ENCODE measurements at regions not wholly inside any gene's neighbourhood (a gene's known extent, or its start where the extent isn't known, plus 50 kb on each side); places are given as distances from the start of the nearest gene placed in this dataset.
"Not testable (repeated sequence)": the region's sequence is repeated elsewhere in the genome, so short reads cannot be mapped to it uniquely, and the experiment has no call there.

DNA sequence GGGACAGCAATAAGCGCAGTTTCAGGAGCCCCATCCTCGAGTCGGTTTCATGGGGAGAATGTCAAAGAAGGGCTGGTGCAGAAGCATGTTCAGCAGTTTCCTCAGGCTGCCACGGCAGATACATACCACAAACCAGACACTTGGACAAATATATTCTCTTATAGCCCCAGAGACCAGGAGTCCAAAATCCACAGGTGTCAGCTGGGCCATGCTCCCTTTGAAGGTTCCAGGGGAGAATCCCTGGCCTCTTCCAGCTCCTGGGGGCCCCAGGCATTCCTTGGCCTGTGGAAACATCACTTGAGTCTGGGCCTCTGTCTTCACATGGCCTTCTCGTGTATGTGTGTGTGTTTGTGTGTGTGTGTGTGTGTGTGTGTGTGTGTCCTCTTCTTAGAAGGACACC lies 164.1 kb downstream of the UQCRFS1 start:
- Mint-ChIP-seq H3K4me1 (peaks cover 0 to 1% (median 0%) of the 10 kb centered on the region in 4 donors), H3K36me3 (no peaks in the 10 kb centered on the region), H3K27ac (no peak overlapping the region), H3K9me3 (peaks cover 0 to 2% (median 0%) of the 10 kb centered on the region in 7 donors), H3K4me3 (no peak overlapping the region), H3K27me3 (no peaks in the 10 kb centered on the region)
- ATAC-seq (ENCODE audit: low read depth in 2 of 2), result no peak
- no peak for DNase-seq
- no peaks in the 10 kb centered on the region for H3K4me1 ChIP-seq (ENCODE audit: control insufficient read depth, insufficient read depth, low read length, poor library complexity, severe bottlenecking)
- no peaks in the 10 kb centered on the region for H3K36me3 ChIP-seq (ENCODE audit: control insufficient read depth, insufficient read depth, low read length)
- no peaks in the 10 kb centered on the region for H3K27me3 ChIP-seq (ENCODE audit: control insufficient read depth, insufficient read depth, low read length)
- no peak overlapping the region for H3K27ac ChIP-seq (ENCODE audit: insufficient read depth, low read length, poor library complexity, severe bottlenecking)
- no peak overlapping the region for H3K4me3 ChIP-seq (ENCODE audit: low read depth, low read length)
- peaks cover 0 to 2% of the 10 kb centered on the region in 2 experiments for H3K9me3 ChIP-seq (ENCODE audit: control insufficient read depth in 2 of 2, low read length in 2 of 2)

GRCh38 chr19:29045679-29046254 lies 167.2 kb downstream of the UQCRFS1 start:
- no peak for ATAC-seq (ENCODE audit: low read depth in 2 of 2)
- H3K4me3 Mint-ChIP-seq, result no peak overlapping the region
- H3K36me3 ChIP-seq (ENCODE audit: control insufficient read depth, insufficient read depth, low read length), result no peaks in the 10 kb centered on the region

GRCh38 chr19:29044037-29044436 lies 168.9 kb downstream of the UQCRFS1 start:
- Mint-ChIP-seq H3K4me1 (peaks cover 0 to 1% (median 0%) of the 10 kb centered on the region in 4 donors), H3K27me3 (no peaks in the 10 kb centered on the region), H3K36me3 (no peaks in the 10 kb centered on the region), H3K9me3 (peaks cover 0 to 6% (median 0%) of the 10 kb centered on the region in 7 donors), H3K27ac (no peak overlapping the region), H3K4me3 (no peak overlapping the region)
- H3K27me3 ChIP-seq (ENCODE audit: control insufficient read depth, insufficient read depth, low read length), result no peaks in the 10 kb centered on the region
- DNase-seq (no peak), ATAC-seq (ENCODE audit: low read depth in 2 of 2) (no peak)
- H3K9me3 ChIP-seq (ENCODE audit: control insufficient read depth in 2 of 2, low read length in 2 of 2), result no peaks in the 10 kb centered on the region
- H3K4me3 ChIP-seq (ENCODE audit: low read depth, low read length), result no peak overlapping the region
- no peaks in the 10 kb centered on the region for H3K4me1 ChIP-seq (ENCODE audit: control insufficient read depth, insufficient read depth, low read length, poor library complexity, severe bottlenecking)
- H3K27ac ChIP-seq (ENCODE audit: insufficient read depth, low read length, poor library complexity, severe bottlenecking), result no peak overlapping the region
- no peaks in the 10 kb centered on the region for H3K36me3 ChIP-seq (ENCODE audit: control insufficient read depth, insufficient read depth, low read length)

More at GRCh38 chr19:29045679-29046254, 167.2 kb downstream of the UQCRFS1 start:
- Mint-ChIP-seq H3K9me3 (peaks cover 0 to 6% (median 0%) of the 10 kb centered on the region in 7 donors), H3K4me1 (peaks cover 0 to 1% (median 0%) of the 10 kb centered on the region in 4 donors), H3K36me3 (no peaks in the 10 kb centered on the region), H3K27ac (no peak overlapping the region), H3K27me3 (no peaks in the 10 kb centered on the region)
- Histone ChIP-seq H3K9me3 (ENCODE audit: control insufficient read depth in 2 of 2, low read length in 2 of 2) (no peaks in the 10 kb centered on the region), H3K4me1 (ENCODE audit: control insufficient read depth, insufficient read depth, low read length, poor library complexity, severe bottlenecking) (no peaks in the 10 kb centered on the region), H3K4me3 (ENCODE audit: low read depth, low read length) (no peak overlapping the region), H3K27me3 (ENCODE audit: control insufficient read depth, insufficient read depth, low read length) (no peaks in the 10 kb centered on the region), H3K27ac (ENCODE audit: insufficient read depth, low read length, poor library complexity, severe bottlenecking) (no peak overlapping the region)
- DNase-seq, result no peak

GRCh38 chr19:29042450-29042849 lies 170.5 kb downstream of the UQCRFS1 start:
- no peaks in the 10 kb centered on the region for H3K36me3 Mint-ChIP-seq

GRCh38 chr19:29040951-29041350 lies 172.0 kb downstream of the UQCRFS1 start:
- no peak overlapping the region for H3K4me3 ChIP-seq (ENCODE audit: low read depth, low read length)
- ATAC-seq (ENCODE audit: low read depth in 2 of 2), result no peak
- H3K36me3 Mint-ChIP-seq, result no peaks in the 10 kb centered on the region
- no peak overlapping the region for H3K4me3 Mint-ChIP-seq
- peaks cover 0 to 6% (median 0%) of the 10 kb centered on the region in 7 donors for H3K9me3 Mint-ChIP-seq
- no peaks in the 10 kb centered on the region for H3K36me3 ChIP-seq (ENCODE audit: control insufficient read depth, insufficient read depth, low read length)
- no peaks in the 10 kb centered on the region for H3K27me3 Mint-ChIP-seq
- peaks cover 0 to 1% (median 0%) of the 10 kb centered on the region in 4 donors for H3K4me1 Mint-ChIP-seq
- H3K27me3 ChIP-seq (ENCODE audit: control insufficient read depth, insufficient read depth, low read length), result no peaks in the 10 kb centered on the region
- H3K9me3 ChIP-seq (ENCODE audit: control insufficient read depth in 2 of 2, low read length in 2 of 2), result no peaks in the 10 kb centered on the region
- H3K4me1 ChIP-seq (ENCODE audit: control insufficient read depth, insufficient read depth, low read length, poor library complexity, severe bottlenecking), result no peaks in the 10 kb centered on the region
- DNase-seq, result no peak
- H3K27ac ChIP-seq (ENCODE audit: insufficient read depth, low read length, poor library complexity, severe bottlenecking), result no peak overlapping the region
- no peak overlapping the region for H3K27ac Mint-ChIP-seq

More at GRCh38 chr19:29042450-29042849, 170.5 kb downstream of the UQCRFS1 start:
- H3K27me3 Mint-ChIP-seq, result no peaks in the 10 kb centered on the region
- no peak for DNase-seq
- Histone ChIP-seq H3K27me3 (ENCODE audit: control insufficient read depth, insufficient read depth, low read length) (no peaks in the 10 kb centered on the region), H3K36me3 (ENCODE audit: control insufficient read depth, insufficient read depth, low read length) (no peaks in the 10 kb centered on the region), H3K4me1 (ENCODE audit: control insufficient read depth, insufficient read depth, low read length, poor library complexity, severe bottlenecking) (no peaks in the 10 kb centered on the region), H3K4me3 (ENCODE audit: low read depth, low read length) (no peak overlapping the region), H3K27ac (ENCODE audit: insufficient read depth, low read length, poor library complexity, severe bottlenecking) (no peak overlapping the region), H3K9me3 (ENCODE audit: control insufficient read depth in 2 of 2, low read length in 2 of 2) (no peaks in the 10 kb centered on the region)
- peaks cover 0 to 1% (median 0%) of the 10 kb centered on the region in 4 donors for H3K4me1 Mint-ChIP-seq
- no peak overlapping the region for H3K4me3 Mint-ChIP-seq
- peaks cover 0 to 6% (median 0%) of the 10 kb centered on the region in 7 donors for H3K9me3 Mint-ChIP-seq
- ATAC-seq (ENCODE audit: low read depth in 2 of 2), result no peak
- no peak overlapping the region for H3K27ac Mint-ChIP-seq

- Histone ChIP-seq H3K27me3 (ENCODE audit: control insufficient read depth, insufficient read depth, low read length) (no peaks in the 10 kb centered on the region), H3K9me3 (ENCODE audit: control insufficient read depth in 2 of 2, low read length in 2 of 2) (no peaks in the 10 kb centered on the region), H3K4me3 (ENCODE audit: low read depth, low read length) (no peak overlapping the region), H3K4me1 (ENCODE audit: control insufficient read depth, insufficient read depth, low read length, poor library complexity, severe bottlenecking) (no peaks in the 10 kb centered on the region), H3K27ac (ENCODE audit: insufficient read depth, low read length, poor library complexity, severe bottlenecking) (no peak overlapping the region), H3K36me3 (ENCODE audit: control insufficient read depth, insufficient read depth, low read length) (no peaks in the 10 kb centered on the region)
- Mint-ChIP-seq H3K36me3 (no peaks in the 10 kb centered on the region), H3K27ac (no peak overlapping the region), H3K9me3 (peaks cover 0 to 6% (median 0%) of the 10 kb centered on the region in 7 donors), H3K4me3 (no peak overlapping the region), H3K4me1 (peaks cover 0 to 1% (median 0%) of the 10 kb centered on the region in 4 donors), H3K27me3 (no peaks in the 10 kb centered on the region)
- no peak for ATAC-seq (ENCODE audit: low read depth in 2 of 2)
- no peak for DNase-seq
Observed at GRCh38 chr19:29040292-29040691, 172.7 kb downstream of the UQCRFS1 start.

GRCh38 chr19:29039036-29039435 lies 173.9 kb downstream of the UQCRFS1 start:
- H3K27ac Mint-ChIP-seq; H3K4me3 Mint-ChIP-seq; ATAC-seq (ENCODE audit: low read depth in 2 of 2); H3K9me3 Mint-ChIP-seq; H3K27me3 Mint-ChIP-seq; H3K27me3 ChIP-seq (ENCODE audit: control insufficient read depth, insufficient read depth, low read length); DNase-seq; H3K4me1 Mint-ChIP-seq; H3K36me3 Mint-ChIP-seq; H3K9me3 ChIP-seq (ENCODE audit: control insufficient read depth in 2 of 2, low read length in 2 of 2); H3K36me3 ChIP-seq (ENCODE audit: control insufficient read depth, insufficient read depth, low read length); H3K4me1 ChIP-seq (ENCODE audit: control insufficient read depth, insufficient read depth, low read length, poor library complexity, severe bottlenecking); H3K27ac ChIP-seq (ENCODE audit: insufficient read depth, low read length, poor library complexity, severe bottlenecking); H3K4me3 ChIP-seq (ENCODE audit: low read depth, low read length): not testable (repeated sequence)

DNA sequence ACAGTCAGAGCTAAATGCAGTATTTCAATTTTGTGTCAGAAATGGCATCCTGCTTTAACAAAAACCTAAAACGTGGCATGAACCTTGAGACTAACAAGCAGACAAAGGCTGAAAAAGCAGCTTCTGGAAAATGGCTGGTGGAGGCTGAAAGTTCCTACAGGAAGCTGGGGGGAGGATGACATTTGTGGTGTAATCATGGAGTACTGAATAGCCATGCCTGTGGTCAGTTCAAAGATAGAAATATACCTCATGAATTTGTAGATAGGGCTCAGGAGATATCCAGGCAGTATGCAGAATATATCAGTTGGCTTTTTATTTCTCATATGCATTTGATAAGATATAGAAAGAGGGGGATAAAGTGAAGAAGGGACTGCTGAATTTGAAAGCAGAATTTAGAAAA lies 181.7 kb downstream of the UQCRFS1 start:
- H3K4me3 Mint-ChIP-seq, result no peak overlapping the region

More for the DNA sequence above, 181.7 kb downstream of the UQCRFS1 start:
- no peak for DNase-seq
- H3K27ac Mint-ChIP-seq, result no peak overlapping the region
- Histone ChIP-seq H3K4me3 (ENCODE audit: low read depth, low read length) (no peak overlapping the region), H3K27ac (ENCODE audit: insufficient read depth, low read length, poor library complexity, severe bottlenecking) (no peak overlapping the region), H3K4me1 (ENCODE audit: control insufficient read depth, insufficient read depth, low read length, poor library complexity, severe bottlenecking) (no peaks in the 10 kb centered on the region), H3K27me3 (ENCODE audit: control insufficient read depth, insufficient read depth, low read length) (no peaks in the 10 kb centered on the region), H3K9me3 (ENCODE audit: control insufficient read depth in 2 of 2, low read length in 2 of 2) (no peaks in the 10 kb centered on the region), H3K36me3 (ENCODE audit: control insufficient read depth, insufficient read depth, low read length) (no peaks in the 10 kb centered on the region)
- peaks cover 0 to 2% (median 0%) of the 10 kb centered on the region in 7 donors for H3K9me3 Mint-ChIP-seq
- ATAC-seq (ENCODE audit: low read depth in 2 of 2), result no peak
- no peaks in the 10 kb centered on the region for H3K4me1 Mint-ChIP-seq
- no peaks in the 10 kb centered on the region for H3K36me3 Mint-ChIP-seq
- no peaks in the 10 kb centered on the region for H3K27me3 Mint-ChIP-seq

Data from CD4-positive, CD25-positive, alpha-beta regulatory T cell (primary cell).